Effector memory CD4-positive, alpha-beta T cell (primary cell): ENCODE measurements at regions not wholly inside any gene's neighbourhood (a gene's known extent, or its start where the extent isn't known, plus 50 kb on each side); places are given as distances from the start of the nearest gene placed in this dataset.

Experiments used
- DNase-seq, 3 donors: peaks; one replicate each; pipeline ENCODE4 v3.0.0-alpha.2; 2020
- H3K27ac ChIP-seq: 2 replicates; pipeline ENCODE4 v1.7.0; 2013; ENCODE audit warnings: mild to moderate bottlenecking, low read length, moderate library complexity; ENCODE audit not compliant: insufficient read depth, poor library complexity, severe bottlenecking
- H3K27me3 ChIP-seq: replicated peaks from 2 replicates; pipeline ENCODE4 v1.7.0; 2013; ENCODE audit warnings: mild to moderate bottlenecking, low read length; ENCODE audit not compliant: insufficient read depth, control insufficient read depth, poor library complexity, severe bottlenecking
- H3K36me3 ChIP-seq: 2 replicates; pipeline ENCODE4 v1.7.0; 2013; ENCODE audit warnings: mild to moderate bottlenecking, low read length, moderate library complexity; ENCODE audit not compliant: control insufficient read depth, insufficient read depth
- H3K4me1 ChIP-seq: 2 replicates; pipeline ENCODE4 v1.7.0; 2013; ENCODE audit warnings: low read length, mild to moderate bottlenecking; ENCODE audit not compliant: control insufficient read depth, insufficient read depth, poor library complexity, severe bottlenecking
- H3K4me3 ChIP-seq: 2 replicates; pipeline ENCODE4 v1.7.0; 2013; ENCODE audit warnings: low read length, low read depth, mild to moderate bottlenecking; ENCODE audit not compliant: insufficient read depth, poor library complexity, severe bottlenecking
- H3K9me3 ChIP-seq: 2 replicates; pipeline ENCODE4 v1.7.0; 2013; ENCODE audit warnings: mild to moderate bottlenecking, low read length, moderate library complexity; ENCODE audit not compliant: control insufficient read depth

DNA sequence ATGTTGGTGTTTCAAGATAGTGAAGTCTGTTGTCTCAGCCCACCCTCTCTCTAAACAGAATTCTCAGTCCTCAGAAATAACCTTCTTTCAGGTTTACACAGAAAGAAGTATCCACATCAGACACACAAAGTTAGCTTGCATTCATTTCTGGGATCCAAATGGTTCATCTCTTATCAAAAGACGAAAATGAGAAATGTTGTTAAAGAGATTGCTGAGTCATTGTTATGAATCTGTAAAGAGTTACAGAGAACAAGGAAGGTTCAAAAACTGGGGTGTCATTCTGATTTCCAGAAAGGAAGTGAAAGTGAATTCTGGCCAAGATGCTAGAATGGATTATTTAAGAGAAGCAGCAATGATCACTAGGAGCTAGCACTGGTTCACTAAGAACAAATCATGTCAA, 90.5 kb upstream of the ATXN1 start:
- H3K9me3 ChIP-seq, result no peaks in the 10 kb centered on the region
- no peaks in the 10 kb centered on the region for H3K4me1 ChIP-seq

GRCh38 chr6:16851044-16851540, 89.8 kb upstream of the ATXN1 start:
- H3K9me3 ChIP-seq, result no peaks in the 10 kb centered on the region
- H3K4me3 ChIP-seq, result no peak overlapping the region
- no peak overlapping the region for H3K27ac ChIP-seq
- no peak for DNase-seq
- no peaks in the 10 kb centered on the region for H3K27me3 ChIP-seq
- H3K4me1 ChIP-seq, result no peaks in the 10 kb centered on the region
- no peaks in the 10 kb centered on the region for H3K36me3 ChIP-seq

More for the DNA sequence above, 90.5 kb upstream of the ATXN1 start:
- Histone ChIP-seq H3K27me3 (no peaks in the 10 kb centered on the region), H3K36me3 (no peaks in the 10 kb centered on the region), H3K27ac (no peak overlapping the region), H3K4me3 (no peak overlapping the region)
- DNase-seq, result no peak

DNA sequence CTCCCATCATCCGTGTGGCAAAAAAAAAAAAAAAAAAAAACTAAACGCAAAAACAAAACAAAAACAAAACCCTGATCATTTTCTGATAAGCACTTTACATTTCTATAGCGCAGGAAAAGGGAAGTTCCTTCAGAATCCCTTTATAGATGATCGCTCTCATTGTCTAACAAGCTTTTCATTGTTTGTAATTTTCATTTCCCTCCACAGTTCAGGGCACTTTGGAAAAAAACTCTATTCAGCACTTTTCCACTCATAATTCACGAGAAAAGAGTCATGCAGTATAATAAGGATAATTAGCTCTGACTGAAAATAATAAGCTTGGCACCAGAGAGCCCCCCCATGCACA, 89.4 kb upstream of the ATXN1 start:
- Histone ChIP-seq H3K27ac (no peak overlapping the region), H3K4me1 (no peaks in the 10 kb centered on the region)
- DNase-seq, result no peak

DNA sequence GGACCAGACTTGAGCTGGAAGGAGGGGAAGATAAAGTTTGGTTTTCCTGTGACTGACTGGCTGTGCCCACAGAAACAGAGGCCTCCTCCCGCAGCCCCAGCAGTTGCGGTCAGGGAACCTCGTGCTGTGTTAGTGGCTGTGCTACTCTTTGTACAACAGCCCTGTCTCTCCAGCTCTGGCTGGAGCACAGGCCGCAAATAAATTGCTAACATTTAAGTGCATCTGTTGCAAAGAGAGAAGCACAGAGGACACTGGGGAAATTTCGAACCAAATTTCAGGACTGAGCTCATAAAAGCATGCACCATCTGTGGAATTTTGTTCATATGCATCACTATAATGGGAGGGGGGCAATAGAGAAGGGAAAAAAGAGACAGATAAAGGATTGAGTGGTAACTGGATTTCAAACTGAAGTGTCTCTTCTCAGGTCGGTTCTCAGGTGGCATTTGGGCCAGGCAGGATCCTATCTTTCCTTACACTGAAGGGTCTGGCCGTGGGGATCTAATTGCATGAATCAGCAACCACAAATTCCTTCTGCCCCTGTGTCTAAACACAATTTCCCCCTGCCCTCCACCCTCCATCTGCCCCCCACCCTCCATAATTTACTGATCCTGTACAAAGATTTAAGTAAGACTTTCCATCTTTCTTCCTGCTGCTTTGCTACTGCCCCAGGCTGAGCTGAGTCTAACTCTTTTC, 88.9 kb upstream of the ATXN1 start:
- no peak overlapping the region for H3K4me3 ChIP-seq
- H3K27me3 ChIP-seq, result no peaks in the 10 kb centered on the region
- H3K36me3 ChIP-seq, result no peaks in the 10 kb centered on the region
- no peak overlapping the region for H3K27ac ChIP-seq
- no peak for DNase-seq
- H3K4me1 ChIP-seq, result no peaks in the 10 kb centered on the region
- no peaks in the 10 kb centered on the region for H3K9me3 ChIP-seq

More for the DNA sequence above, 89.4 kb upstream of the ATXN1 start:
- Histone ChIP-seq H3K9me3 (no peaks in the 10 kb centered on the region), H3K4me3 (no peak overlapping the region), H3K36me3 (no peaks in the 10 kb centered on the region), H3K27me3 (no peaks in the 10 kb centered on the region)

DNA sequence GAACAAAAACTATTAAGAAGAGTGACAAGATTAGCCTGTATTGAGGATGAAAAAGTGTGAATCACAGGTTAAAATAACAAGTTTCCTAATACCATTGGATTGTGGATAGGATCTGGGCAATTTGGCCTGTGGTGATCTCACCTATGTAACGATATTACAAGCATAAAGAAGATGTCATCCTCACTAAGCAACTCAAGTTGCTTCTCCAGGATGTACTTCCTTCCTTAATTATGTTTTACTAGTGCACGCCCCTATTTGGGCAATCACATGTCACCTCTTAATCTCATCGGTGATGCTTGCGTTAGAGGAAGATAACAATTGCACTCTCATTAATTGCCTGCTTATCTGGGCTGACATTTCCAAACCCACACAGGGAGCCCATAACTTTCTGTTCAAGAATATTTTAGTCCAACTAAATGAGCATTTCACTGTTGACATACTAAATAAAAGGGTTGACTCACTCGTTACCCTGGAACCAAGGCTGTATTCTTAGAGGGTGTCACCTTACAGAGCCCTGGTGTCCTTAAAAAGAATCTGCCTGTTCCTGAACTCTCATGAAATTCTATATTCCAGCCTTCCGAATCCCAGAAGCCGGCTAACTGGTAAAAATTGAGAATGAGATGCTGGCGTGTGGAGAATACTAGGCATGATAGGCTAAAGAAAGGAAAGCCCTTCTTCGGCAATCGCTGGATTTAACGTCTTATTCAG, 88.2 kb upstream of the ATXN1 start:
- H3K36me3 ChIP-seq, result no peaks in the 10 kb centered on the region
- no peak overlapping the region for H3K27ac ChIP-seq

GRCh38 chr6:16846399-16846778, 85.1 kb upstream of the ATXN1 start:
- Histone ChIP-seq H3K27ac (no peak overlapping the region), H3K36me3 (no peaks in the 10 kb centered on the region), H3K9me3 (no peaks in the 10 kb centered on the region), H3K27me3 (no peaks in the 10 kb centered on the region), H3K4me1 (no peaks in the 10 kb centered on the region), H3K4me3 (no peak overlapping the region)
- DNase-seq, result no peak

More for the DNA sequence above, 88.2 kb upstream of the ATXN1 start:
- Histone ChIP-seq H3K27me3 (no peaks in the 10 kb centered on the region), H3K4me1 (no peaks in the 10 kb centered on the region), H3K4me3 (no peak overlapping the region), H3K9me3 (no peaks in the 10 kb centered on the region)
- DNase-seq, result no peak

DNA sequence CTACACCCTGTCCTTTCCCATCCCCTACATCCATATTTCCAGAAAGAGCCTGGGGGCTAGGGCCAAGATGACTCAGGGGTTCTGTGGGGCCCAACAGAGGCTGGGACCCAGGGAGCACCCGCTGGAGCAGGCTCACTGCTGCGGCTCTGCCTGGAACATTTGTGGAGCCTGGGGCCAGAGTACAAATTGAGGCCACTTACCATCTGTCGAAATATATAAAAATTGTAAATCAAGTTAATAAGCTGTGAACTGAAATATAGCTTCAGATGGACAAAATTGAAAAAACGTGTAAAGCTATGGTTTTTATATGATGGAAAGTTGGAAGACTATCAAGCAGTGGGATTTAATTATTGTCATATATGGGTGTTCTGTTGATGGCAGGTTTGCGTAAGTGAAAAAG, 82.9 kb upstream of the ATXN1 start:
- Histone ChIP-seq H3K27ac (no peak overlapping the region), H3K27me3 (no peaks in the 10 kb centered on the region), H3K4me3 (no peak overlapping the region), H3K9me3 (no peaks in the 10 kb centered on the region), H3K36me3 (no peaks in the 10 kb centered on the region), H3K4me1 (no peaks in the 10 kb centered on the region)
- no peak for DNase-seq

DNA sequence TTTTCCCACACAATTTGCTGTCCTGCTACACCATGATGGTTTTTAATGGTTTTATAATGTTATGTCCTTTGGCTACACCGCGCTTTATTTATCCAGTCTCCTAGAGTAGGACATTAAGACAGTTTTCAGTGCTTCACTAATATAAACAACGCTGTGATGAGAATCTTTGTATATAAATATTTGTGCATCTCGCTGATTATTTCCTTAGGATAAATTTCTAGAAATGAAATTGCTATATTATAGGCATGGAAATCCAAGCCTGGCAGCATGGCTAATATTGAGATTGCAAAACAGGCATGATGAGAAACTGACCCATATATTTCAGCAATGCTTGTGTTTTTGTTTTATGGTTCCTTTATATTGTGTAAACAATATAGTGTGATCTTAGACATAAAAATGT, 81.4 kb upstream of the ATXN1 start:
- Histone ChIP-seq H3K9me3 (no peaks in the 10 kb centered on the region), H3K4me1 (no peaks in the 10 kb centered on the region), H3K36me3 (no peaks in the 10 kb centered on the region), H3K27me3 (no peaks in the 10 kb centered on the region), H3K27ac (no peak overlapping the region), H3K4me3 (no peak overlapping the region)
- DNase-seq, result no peak

GRCh38 chr6:16841241-16841640, 80.0 kb upstream of the ATXN1 start:
- Histone ChIP-seq H3K4me1 (peaks cover 8% of the 10 kb centered on the region), H3K27me3 (no peaks in the 10 kb centered on the region), H3K9me3 (no peaks in the 10 kb centered on the region), H3K27ac (no peak overlapping the region), H3K4me3 (no peak overlapping the region), H3K36me3 (no peaks in the 10 kb centered on the region)
- no peak for DNase-seq

GRCh38 chr6:16840725-16841124, 79.5 kb upstream of the ATXN1 start:
- no peaks in the 10 kb centered on the region for H3K27me3 ChIP-seq
- no peak overlapping the region for H3K27ac ChIP-seq
- no peaks in the 10 kb centered on the region for H3K9me3 ChIP-seq
- H3K4me1 ChIP-seq, result peaks cover 8% of the 10 kb centered on the region
- H3K36me3 ChIP-seq, result no peaks in the 10 kb centered on the region
- H3K4me3 ChIP-seq, result no peak overlapping the region
- DNase-seq, result no peak
